Stomach (tissue), 4 donors: ENCODE measurements at regions not wholly inside any gene's neighbourhood (a gene's known extent, or its start where the extent isn't known, plus 50 kb on each side); places are given as distances from the start of the nearest gene placed in this dataset.

Experiments used
- POLR2A ChIP-seq, 4 donors: fragments of 450-650 bp; IDR thresholded peaks; one replicate each; pipeline ENCODE4 v1.6.1; 2016; ENCODE audit warnings: antibody characterized with exemption in 4 of 4, control low read depth in 2 of 4, mild to moderate bottlenecking in 1 of 4, moderate library complexity in 1 of 4
- POLR2AphosphoS5 ChIP-seq, 3 donors: sonication (generic); formaldehyde crosslinking; IDR thresholded peaks; one replicate each; pipeline ENCODE4 v1.6.1; 2016; ENCODE audit warnings: antibody characterized with exemption in 3 of 3
- TF ChIP-seq, protein P1 (sequence below), 7 experiments: fragments of 450-650 bp in 4 of 7; fragments of 200-600 bp in 3 of 7; sonication (generic) in 3 of 7; IDR thresholded peaks; one replicate each; pipeline ENCODE4 v1.5.1; 2016 to 2019; ENCODE audit warnings: antibody characterized with exemption in 7 of 7, control low read depth in 2 of 7, mild to moderate bottlenecking in 1 of 7

DNA sequence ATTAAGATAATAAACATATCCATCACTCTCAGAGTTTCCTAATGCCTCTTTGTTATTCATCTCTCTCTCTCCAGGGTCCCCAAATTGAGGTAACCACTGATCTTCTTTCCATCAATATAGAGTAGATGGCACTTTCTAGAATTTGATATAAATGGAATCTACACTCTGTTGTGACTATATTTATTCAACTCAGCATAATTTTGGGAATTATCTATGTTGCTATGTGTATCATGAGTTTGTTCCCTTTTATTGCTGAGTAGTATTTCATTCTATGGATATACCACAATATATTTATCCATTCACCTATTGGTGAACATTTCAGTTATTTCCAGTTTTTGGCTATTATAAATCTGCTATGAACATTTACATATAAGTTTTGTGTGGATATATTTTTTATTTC, 230.7 kb downstream of the HLX start:
- TF ChIP-seq POLR2A (IDR thresholded peaks at IDR 0.05) = no peak
- TF ChIP-seq, protein P1, sequence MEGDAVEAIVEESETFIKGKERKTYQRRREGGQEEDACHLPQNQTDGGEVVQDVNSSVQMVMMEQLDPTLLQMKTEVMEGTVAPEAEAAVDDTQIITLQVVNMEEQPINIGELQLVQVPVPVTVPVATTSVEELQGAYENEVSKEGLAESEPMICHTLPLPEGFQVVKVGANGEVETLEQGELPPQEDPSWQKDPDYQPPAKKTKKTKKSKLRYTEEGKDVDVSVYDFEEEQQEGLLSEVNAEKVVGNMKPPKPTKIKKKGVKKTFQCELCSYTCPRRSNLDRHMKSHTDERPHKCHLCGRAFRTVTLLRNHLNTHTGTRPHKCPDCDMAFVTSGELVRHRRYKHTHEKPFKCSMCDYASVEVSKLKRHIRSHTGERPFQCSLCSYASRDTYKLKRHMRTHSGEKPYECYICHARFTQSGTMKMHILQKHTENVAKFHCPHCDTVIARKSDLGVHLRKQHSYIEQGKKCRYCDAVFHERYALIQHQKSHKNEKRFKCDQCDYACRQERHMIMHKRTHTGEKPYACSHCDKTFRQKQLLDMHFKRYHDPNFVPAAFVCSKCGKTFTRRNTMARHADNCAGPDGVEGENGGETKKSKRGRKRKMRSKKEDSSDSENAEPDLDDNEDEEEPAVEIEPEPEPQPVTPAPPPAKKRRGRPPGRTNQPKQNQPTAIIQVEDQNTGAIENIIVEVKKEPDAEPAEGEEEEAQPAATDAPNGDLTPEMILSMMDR (IDR thresholded peaks at IDR 0.05) = no peak
- TF ChIP-seq POLR2AphosphoS5 (IDR thresholded peaks at IDR 0.05) = no peak
